ENCODE measurements at regions not wholly inside any gene's neighbourhood (a gene's known extent, or its start where the extent isn't known, plus 50 kb on each side); places are given as distances from the start of the nearest gene placed in this dataset.

DNA sequence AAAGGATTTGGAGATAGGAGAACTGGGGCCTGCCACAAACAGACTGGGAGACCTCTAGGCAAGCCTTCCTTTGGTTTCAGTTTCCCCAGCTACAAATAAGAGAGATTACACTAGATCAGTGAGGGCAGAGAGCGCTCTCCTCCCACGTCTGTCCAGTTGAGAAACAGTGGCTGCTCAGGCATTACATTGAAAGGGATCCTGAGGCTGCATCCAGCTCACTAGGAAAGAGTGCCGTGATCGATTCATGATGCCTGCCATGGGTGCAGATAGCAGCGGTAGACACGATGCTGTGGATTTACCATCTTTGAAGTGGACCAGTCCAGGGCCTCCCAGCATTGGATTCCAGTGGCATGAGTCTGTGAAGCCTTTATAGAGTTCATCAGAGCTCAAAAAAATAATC is 62.6 kb downstream of the EN1 start:
- no peak for TF ChIP-seq POLR2A (IDR thresholded peaks at IDR 0.05)
- TF ChIP-seq, protein P1, sequence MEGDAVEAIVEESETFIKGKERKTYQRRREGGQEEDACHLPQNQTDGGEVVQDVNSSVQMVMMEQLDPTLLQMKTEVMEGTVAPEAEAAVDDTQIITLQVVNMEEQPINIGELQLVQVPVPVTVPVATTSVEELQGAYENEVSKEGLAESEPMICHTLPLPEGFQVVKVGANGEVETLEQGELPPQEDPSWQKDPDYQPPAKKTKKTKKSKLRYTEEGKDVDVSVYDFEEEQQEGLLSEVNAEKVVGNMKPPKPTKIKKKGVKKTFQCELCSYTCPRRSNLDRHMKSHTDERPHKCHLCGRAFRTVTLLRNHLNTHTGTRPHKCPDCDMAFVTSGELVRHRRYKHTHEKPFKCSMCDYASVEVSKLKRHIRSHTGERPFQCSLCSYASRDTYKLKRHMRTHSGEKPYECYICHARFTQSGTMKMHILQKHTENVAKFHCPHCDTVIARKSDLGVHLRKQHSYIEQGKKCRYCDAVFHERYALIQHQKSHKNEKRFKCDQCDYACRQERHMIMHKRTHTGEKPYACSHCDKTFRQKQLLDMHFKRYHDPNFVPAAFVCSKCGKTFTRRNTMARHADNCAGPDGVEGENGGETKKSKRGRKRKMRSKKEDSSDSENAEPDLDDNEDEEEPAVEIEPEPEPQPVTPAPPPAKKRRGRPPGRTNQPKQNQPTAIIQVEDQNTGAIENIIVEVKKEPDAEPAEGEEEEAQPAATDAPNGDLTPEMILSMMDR (IDR thresholded peaks at IDR 0.05): no peak

All from adrenal gland (tissue), 5 donors.